GM21367 (cell line): ENCODE measurements at regions not wholly inside any gene's neighbourhood (a gene's known extent, or its start where the extent isn't known, plus 50 kb on each side); places are given as distances from the start of the nearest gene placed in this dataset.
"Not testable (repeated sequence)": the region's sequence is repeated elsewhere in the genome, so short reads cannot be mapped to it uniquely, and the experiment has no call there.

Experiments
- ATAC-seq: cut with Tn5 transposase; IDR thresholded peaks from one replicate; pipeline ENCODE4 v1.9.1; 2021; ENCODE audit not compliant: unreplicated experiment

DNA sequence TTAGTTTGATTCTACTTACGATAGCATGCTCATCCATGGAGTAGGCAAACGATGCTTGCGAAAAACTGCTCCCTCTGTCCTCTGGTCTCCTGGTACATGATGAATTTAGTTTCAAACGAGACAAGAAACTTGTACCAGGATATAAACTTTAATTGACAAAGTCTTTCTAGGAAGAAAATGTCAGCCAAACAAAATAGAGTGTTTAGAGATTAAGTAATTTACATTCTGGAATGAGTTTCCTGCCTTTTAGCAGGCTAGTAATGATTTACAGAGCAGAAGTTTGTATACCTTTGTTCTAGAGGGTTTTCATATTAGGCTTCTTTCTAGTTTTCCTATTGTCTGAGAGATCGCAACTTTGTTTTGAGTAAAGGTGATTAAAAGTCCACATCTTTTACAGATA lies 206.9 kb downstream of the RPL10L start:
- no peak for ATAC-seq

DNA sequence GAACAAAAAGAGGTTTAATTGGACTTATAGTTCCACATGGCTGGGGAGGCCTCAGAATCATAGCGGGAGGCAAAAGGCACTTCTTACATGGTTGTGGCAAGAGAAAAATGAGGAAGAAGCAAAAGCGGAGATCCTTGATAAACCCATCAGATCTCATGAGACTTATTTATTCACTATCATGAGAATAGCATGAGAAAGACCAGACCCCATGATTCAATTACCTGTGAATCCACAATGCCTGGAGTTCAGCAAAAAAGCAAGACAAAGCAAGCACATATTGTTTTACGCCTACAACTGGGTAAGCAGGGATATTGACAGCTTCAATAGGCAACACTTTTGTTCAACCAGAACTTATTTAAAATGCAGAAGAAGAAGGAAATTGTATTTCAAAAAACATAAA lies 218.2 kb downstream of the RPL10L start:
- no peak for ATAC-seq

DNA sequence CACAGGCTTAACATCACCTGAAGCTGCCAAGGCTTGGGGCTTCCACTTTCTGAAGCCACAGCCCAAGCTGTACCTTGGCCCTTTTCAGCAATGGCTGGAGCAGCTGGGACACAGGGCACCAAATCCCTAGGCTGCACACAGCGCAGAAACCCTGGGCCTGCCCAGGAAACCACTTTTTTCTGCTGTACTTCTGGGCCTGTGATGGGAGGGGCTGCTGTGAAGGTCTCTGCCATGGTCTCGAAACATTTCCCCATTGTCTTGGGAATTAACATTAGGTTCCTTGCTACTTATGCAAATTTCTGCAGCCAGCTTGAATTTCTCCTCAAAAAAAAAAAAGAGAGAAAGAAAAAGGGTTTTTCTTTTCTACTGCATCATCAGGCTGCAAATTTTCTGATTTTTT lies 219.1 kb downstream of the RPL10L start:
- no peak for ATAC-seq

DNA sequence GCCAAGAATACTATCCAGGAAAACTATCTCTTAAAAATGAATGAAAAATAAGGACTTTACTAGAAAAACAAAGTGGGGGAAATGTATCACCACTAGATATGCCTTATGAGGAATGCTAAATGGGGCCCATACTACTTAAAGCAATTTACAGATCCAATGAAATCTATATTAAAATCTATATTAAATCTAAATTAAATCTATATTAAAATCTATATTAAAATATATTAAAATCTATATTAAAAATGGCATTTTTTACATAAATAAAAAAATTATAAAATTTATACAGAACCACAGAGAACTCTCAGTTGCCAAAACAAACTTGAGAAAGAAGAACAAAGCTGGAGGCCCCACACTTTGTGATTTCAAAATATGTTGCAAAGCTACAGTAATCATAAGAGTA lies 234.5 kb downstream of the RPL10L start:
- no peak for ATAC-seq

GRCh38 chr14:46404865-46405811 lies 246.4 kb downstream of the RPL10L start:
- no peak for ATAC-seq

- ATAC-seq, result not testable (repeated sequence)
Measured at GRCh38 chr14:46402001-46402690, 249.4 kb downstream of the RPL10L start.

DNA sequence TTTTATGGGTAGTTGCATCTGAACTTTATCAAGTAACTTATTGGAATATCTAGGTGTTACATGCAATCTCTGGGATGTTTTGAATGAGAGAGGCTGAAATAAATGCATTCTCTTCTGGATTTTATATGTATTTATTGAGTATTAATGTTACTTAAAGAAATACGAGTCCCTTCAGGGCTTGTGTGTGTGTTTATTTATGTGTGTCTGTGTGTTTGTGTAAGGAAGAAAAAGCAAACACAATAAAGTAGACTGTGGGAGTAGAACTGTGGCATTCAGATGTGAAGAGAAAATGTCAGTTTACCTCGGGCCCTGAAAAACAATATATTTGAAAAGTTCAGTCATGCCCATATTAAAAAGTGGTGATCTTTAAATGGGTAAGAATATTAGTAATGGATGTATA lies 250.5 kb downstream of the RPL10L start:
- no peak for ATAC-seq

DNA sequence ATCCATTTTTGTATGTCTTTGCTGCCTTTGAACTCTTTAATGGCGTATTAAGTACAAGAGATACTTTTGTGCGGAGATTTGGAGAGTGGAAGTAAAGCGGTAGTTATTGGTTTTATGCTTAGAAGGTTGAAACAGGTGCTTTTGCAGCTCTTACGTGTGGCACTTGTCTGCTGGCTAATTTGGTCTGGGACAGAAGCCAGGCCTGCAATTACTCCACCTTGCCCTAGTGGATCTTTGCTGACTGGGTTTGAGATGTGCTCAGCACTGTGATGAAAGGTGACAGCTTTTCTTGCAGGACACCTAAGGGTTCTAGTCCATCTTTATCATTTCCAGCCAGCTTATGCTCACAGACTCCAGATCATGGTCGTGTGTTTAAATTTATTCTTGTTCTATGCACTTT lies 252.5 kb downstream of the RPL10L start:
- no peak for ATAC-seq

- ATAC-seq, result no peak
Measured at GRCh38 chr14:46384611-46385010, 267.0 kb downstream of the RPL10L start.

DNA sequence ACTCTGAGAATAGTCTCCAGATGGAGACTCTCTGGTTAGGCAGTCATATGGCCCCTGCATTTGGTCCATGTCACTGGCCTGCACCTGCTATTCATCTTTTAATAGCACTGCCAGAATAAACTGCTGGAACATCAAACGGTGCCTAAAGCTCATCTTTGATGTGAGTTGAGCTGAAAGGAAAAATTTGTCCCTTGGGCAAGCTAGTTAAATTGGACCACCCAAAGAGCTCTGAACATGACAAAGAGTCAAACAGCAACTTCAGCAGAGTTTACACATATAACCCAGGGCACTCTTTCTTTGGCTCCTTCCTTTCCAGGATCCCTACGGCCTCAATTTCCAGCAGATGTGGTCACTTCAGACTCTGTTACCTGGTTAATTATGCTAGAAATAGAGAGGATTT lies 269.9 kb downstream of the RPL10L start:
- no peak for ATAC-seq

DNA sequence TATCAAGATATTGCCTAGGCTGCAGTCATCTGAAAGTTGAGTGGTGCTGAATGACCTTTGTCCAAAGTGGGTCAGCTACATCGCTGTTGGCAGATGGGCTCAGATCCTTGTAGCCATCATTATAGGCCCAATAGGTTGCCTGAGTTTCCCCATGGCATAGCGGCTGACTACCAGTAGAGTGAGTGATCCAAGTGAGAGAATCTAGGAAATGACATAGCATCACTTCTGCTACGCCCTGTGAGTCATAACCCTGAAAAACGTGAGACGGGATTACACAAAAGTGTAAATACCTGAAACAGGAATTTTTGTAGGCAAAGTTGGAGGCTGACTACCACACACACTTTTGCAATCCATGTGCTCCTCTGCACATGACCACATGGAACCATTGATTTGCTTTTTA lies 273.3 kb downstream of the RPL10L start:
- ATAC-seq, result no peak

DNA sequence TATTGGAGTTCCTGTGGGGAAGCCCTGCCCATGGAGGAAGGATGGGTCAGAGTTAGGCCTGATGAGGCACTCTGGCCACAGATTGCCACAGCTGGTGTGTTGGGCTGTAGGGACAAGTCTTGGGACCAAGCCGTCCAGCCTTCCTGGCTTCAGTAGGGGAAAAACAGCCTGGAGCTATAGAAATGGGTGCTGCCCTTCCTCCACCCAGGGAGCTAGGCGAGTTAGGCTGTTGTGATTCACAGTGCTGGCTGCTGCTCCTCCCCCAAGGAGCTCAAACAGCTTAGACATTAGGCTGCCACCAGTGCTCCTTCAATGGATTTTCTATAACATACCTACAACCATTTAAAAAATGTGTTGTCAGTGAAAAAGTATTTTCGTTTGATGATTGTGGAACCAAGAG lies 274.3 kb downstream of the RPL10L start:
- ATAC-seq, result no peak

- ATAC-seq, result no peak
Measured at GRCh38 chr14:46369391-46369790, 282.2 kb downstream of the RPL10L start.

DNA sequence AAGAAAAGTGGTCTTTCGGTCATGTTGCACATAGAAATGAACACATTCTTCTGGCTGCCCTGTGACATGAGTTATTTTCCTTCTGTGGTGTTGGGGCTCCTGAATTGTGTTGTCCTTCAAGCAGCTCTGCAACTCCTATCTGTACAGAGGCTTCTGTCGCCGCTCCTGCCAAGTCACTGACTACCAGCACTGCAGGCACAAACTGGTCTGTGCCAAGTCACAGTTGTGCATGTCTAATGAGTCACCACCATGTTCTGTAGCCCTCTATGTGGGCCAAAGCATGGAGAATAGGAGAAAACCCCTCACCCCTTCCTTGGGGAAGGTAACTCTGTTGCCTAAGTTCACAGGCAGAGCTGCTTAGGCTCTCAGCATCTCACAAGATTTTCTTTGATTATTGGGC lies 283.3 kb downstream of the RPL10L start:
- no peak for ATAC-seq

DNA sequence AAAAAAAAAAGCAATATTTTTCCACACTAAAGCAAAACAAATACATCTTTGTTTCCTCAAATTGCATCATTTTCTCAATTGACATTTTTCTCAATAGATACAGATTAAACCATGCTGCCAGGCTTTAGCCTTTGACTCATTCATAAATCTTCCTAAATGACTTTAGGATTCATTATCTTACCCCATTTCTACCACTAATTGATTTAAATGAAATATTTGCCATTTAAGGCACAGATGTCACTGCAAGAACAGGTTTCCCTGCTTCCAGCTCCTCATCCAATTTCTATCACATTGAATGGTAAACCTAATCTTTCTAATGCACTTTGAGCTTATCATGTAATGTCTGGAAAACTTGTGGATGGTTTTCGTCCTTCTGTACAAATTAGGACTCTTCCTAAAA lies 298.7 kb downstream of the RPL10L start:
- ATAC-seq, result no peak

DNA sequence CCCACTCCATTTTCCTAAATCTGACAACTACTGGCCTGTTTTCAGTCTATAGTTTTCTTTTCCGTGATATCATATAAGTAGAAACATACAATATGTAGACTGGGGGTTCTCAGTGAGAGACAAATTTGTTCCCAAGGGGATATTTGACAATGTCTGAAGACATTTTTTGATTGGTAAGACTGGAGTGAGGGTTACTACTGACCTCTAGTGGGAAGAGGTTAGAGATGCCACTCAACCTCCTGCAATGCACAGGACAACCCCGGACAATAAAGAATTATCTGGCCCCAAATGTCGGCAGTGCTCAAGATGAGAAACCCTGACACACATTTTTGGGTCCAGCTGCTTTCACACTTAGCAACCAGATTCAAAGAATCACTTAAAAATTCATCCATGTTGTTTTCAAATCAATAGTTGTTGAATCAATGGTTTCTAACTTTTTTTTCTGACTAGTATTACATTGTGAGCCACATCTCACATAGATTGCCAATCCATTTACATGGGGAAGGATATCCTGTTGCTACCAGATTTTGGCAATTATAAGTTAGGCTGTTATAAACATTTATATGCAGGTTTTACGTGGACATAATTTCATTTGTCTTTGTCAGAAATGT lies 307.1 kb downstream of the RPL10L start:
- peak; percentile 77 for ATAC-seq

DNA sequence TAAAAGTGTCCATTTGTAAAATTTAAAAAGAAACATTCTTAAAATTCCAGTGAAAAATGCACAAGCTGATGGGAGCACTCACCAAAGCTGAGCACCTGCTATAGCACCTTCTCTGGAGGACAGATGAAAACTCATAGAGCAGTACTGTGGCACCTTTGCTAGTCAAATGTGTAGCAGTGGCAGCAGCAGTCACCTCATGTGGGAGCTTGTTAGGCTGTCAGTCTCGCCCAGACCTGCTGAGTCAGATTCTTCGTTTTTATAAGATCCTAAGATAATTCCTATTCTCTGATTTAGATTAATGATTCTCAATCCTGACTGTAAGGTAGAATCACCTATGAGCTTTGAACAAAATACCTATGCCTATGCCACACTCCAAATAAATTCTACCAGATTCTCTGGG lies 325.8 kb downstream of the RPL10L start:
- ATAC-seq, result no peak

DNA sequence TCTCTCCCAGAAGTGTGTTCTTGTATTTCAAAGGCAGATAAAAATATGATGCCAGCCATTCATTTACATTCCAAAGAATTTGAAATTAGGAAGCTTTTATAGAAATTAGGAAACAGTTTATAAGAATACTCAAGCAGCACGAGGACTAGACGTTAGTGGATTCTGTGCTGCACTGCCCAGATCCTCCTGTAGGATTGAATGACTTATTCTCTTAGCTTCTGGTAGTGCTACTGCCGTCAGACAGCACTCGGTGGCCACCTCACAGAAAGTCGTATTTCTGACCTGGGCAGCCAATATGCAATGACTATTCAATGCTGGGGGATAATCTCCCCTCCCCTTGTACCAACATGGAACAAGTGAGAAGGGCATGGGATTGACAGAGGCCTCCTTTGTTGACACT lies 326.4 kb downstream of the RPL10L start:
- ATAC-seq, result no peak

- no peak for ATAC-seq
Measured at GRCh38 chr14:46323404-46323762, 328.2 kb downstream of the RPL10L start.

- ATAC-seq, result no peak
Measured at GRCh38 chr14:46322730-46323403, 328.7 kb downstream of the RPL10L start.

- ATAC-seq, result no peak
Measured at GRCh38 chr14:46322076-46322475, 329.5 kb downstream of the RPL10L start.
